AG09309 (cell line): ENCODE measurements at regions not wholly inside any gene's neighbourhood (a gene's known extent, or its start where the extent isn't known, plus 50 kb on each side); places are given as distances from the start of the nearest gene placed in this dataset.

ENCODE experiments used
- DNase-seq: peaks from one replicate; pipeline ENCODE4 v3.0.0-alpha.2; 2010; ENCODE audit warnings: low read depth
- H3K4me3 ChIP-seq: 2 replicates; pipeline ENCODE4 v1.5.1; 2011; ENCODE audit warnings: mild to moderate bottlenecking, low read depth, low read length, moderate library complexity; ENCODE audit not compliant: control insufficient read depth
- TF ChIP-seq, protein P1 (sequence below): IDR thresholded peaks from 2 replicates; pipeline ENCODE4 v1.5.1; 2011; ENCODE audit warnings: mild to moderate bottlenecking, low read depth, low read length, inconsistent platforms; ENCODE audit not compliant: insufficient read depth, control insufficient read depth; ENCODE audit errors: missing control alignments

DNA sequence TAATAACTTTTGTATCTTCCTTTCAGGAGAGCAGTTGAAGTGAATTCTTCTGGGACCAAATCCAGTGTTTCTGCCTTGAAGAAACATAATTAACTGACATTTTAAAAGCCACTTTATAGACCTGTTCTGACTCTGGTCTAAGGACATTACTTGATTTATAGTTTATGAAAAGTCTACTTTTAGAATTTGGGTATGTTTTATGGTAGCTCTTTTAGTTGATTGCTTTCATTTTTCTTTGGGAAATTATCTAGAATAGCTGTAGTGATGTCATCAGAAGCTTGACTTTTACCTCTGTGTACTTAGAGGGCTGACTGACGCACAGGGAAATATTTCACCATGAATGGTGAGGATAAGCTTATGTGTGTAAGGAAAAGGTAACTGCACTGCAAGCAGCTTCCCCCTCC, 131.8 kb upstream of the LIMCH1 start:
- TF ChIP-seq, protein P1, sequence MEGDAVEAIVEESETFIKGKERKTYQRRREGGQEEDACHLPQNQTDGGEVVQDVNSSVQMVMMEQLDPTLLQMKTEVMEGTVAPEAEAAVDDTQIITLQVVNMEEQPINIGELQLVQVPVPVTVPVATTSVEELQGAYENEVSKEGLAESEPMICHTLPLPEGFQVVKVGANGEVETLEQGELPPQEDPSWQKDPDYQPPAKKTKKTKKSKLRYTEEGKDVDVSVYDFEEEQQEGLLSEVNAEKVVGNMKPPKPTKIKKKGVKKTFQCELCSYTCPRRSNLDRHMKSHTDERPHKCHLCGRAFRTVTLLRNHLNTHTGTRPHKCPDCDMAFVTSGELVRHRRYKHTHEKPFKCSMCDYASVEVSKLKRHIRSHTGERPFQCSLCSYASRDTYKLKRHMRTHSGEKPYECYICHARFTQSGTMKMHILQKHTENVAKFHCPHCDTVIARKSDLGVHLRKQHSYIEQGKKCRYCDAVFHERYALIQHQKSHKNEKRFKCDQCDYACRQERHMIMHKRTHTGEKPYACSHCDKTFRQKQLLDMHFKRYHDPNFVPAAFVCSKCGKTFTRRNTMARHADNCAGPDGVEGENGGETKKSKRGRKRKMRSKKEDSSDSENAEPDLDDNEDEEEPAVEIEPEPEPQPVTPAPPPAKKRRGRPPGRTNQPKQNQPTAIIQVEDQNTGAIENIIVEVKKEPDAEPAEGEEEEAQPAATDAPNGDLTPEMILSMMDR: no peak
- DNase-seq: no peak
- H3K4me3 ChIP-seq: no peak overlapping the region

DNA sequence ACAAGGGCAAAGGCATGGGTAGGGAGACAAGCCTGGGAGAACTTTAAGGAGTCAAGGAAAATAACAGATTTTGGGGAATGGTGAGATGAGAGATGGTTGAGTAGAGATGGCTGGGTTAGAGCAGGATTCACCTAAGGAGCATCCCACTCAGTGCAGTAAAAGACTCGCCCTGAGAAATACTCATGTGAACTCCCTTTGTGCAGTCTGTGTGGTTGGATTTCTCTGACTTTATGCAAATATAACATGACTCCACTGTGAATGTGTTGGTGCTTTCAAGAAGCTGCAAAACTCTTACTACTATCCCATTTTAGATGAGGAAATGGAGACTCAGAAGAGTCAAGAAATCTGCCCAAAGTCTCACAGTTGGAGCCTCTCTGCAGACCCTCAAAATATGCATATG, 129.8 kb upstream of the LIMCH1 start:
- H3K4me3 ChIP-seq: no peak overlapping the region
- TF ChIP-seq, protein P1: no peak
- no peak for DNase-seq

DNA sequence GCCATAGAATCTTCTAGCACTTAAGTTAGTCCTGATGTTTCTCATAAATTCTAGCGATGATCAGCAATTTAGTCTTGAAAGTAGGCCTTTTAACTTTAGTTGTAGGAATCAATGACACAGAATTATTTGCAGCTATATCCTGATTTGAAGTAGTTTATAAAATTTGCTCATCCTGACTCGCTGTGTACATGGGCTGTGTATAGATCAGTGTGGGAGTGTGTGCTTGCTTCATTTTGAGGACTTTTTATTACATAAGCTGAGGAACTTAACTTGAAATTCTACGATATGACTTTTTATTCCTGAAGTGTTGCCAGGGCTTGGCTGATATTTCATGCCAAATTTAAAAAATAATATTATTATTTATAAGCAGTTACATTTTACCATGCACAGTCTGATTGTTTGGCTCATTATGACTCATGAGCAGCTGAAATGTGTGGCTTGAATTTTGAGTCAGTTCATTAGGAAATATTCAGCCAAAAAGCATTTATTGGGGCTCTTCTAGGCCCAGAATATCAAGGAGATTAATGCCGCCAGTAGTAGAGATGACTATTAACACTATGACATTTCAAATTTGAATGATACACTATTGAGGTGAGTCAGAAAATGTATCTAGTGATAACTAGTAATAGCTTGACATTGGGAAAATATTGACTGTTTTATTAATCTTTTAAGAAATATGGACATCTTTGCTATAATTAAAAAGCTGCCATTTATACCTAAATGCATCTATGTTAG, 128.9 kb upstream of the LIMCH1 start:
- H3K4me3 ChIP-seq: no peak overlapping the region
- DNase-seq: no peak
- TF ChIP-seq, protein P1: no peak

DNA sequence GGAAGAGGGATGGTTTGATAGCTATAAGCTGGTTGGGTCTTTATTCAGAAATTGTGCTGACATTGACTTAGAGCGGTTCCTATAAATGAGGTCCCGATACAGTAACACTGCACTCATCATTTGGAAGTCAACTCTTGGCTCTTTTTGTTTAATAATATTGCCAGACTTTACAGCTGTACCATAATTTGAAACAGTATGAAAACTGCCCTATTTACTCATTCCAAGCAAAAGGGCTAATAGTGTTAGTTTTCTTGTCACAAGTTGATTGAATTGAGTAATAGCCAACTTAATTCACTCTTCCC, 128.4 kb upstream of the LIMCH1 start:
- TF ChIP-seq, protein P1: no peak
- H3K4me3 ChIP-seq: no peak overlapping the region
- DNase-seq: no peak

DNA sequence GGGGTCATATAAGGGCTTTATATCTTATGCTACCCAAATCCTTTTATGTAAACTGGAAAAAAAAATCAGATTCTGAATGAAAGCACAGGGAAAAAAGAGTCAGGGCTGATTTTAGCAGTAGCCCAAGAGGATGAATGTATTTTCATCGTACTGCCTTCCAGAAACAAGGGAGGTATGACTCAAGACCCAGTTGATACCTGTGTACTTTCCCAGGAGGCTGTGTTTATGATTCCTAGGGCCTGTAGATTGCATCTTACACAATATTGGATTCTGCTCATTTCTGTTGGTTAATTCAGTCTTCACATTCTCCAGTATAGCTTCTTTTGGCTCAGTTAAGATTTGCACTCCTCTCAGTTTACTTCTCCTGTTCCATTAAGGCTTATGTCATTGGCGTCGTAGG, 127.9 kb upstream of the LIMCH1 start:
- TF ChIP-seq, protein P1: no peak
- no peak overlapping the region for H3K4me3 ChIP-seq
- DNase-seq: no peak

DNA sequence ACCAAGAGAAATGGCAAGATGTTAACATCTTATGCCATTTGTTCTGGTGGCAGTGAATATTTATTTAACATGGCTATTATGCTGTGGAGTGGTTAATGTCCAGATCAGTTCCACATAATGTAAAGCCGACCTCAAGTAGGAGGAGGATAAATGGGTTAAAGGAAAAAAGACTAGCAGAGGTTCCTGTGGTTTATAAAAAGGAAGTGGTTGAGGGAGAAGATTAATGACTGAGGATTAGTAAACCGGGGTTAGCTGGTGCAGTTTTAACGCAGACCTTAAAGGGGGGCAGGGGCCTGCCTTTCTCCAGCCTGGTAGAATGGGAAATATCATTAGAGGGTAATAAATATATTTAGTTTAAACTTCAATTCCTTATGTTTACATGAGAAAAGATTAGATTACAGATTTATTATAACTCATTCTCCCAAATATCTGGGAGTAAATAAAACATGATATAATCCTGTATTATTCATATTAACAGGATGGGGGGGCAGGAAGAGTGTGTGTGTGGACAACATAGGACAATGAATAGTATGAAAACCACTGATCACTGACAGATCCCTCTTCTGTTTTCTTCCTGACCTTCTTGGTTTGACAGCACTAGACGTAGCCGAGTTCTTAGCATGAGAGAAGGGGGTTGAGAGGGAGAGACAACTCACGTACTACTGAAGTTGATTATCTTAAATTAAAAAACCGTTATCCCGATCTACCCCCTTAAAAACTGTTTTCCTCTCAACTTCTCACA, 124.1 kb upstream of the LIMCH1 start:
- TF ChIP-seq, protein P1: no peak
- no peak for DNase-seq
- H3K4me3 ChIP-seq: no peak overlapping the region
